PFSK-1 (cell line): ENCODE measurements at regions not wholly inside any gene's neighbourhood (a gene's known extent, or its start where the extent isn't known, plus 50 kb on each side); places are given as distances from the start of the nearest gene placed in this dataset.

Experiments used
- FOXP2 ChIP-seq: optimal IDR thresholded peaks from 2 replicates; pipeline ENCODE3; 2011; ENCODE audit warnings: borderline replicate concordance, control low read depth, inconsistent platforms; ENCODE audit not compliant: insufficient read depth; ENCODE audit errors: extremely low read length, extremely low read depth
- POLR2AphosphoS5 ChIP-seq: IDR thresholded peaks from 2 replicates; pipeline ENCODE4 v1.6.1; 2012; ENCODE audit warnings: low read depth, mild to moderate bottlenecking, control low read depth, low read length, moderate library complexity
- REST ChIP-seq, 2 experiments: IDR thresholded peaks; 2 replicates each; pipeline versions ENCODE4 v1.6.1 to v1.8.0; 2011 to 2012; ENCODE audit warnings: low read depth in 2 of 2, low read length in 2 of 2, control low read depth in 1 of 2, inconsistent platforms in 1 of 2, mild to moderate bottlenecking in 1 of 2, moderate library complexity in 1 of 2; ENCODE audit not compliant: insufficient read depth in 1 of 2
- SIN3A ChIP-seq: IDR thresholded peaks from 2 replicates; pipeline ENCODE4 v1.6.1; 2012; ENCODE audit warnings: mild to moderate bottlenecking, low read length, moderate library complexity, borderline replicate concordance; ENCODE audit not compliant: insufficient read depth
- TAF1 ChIP-seq: IDR thresholded peaks from 2 replicates; pipeline ENCODE4 v1.6.1; 2012; ENCODE audit warnings: low read length, control low read depth, borderline replicate concordance; ENCODE audit not compliant: insufficient read depth

GRCh38 chr1:185648858-185649589, 85.2 kb upstream of the HMCN1 start:
- TF ChIP-seq TAF1 (no peak), FOXP2 (no peak), POLR2AphosphoS5 (no peak), SIN3A (no peak), REST (IDR thresholded peaks at IDR 0.05; ENCODE audit: insufficient read depth in 1 of 2, low read depth in 2 of 2, low read length in 2 of 2) (no peak)

GRCh38 chr1:185646202-185646683, 87.9 kb upstream of the HMCN1 start:
- TF ChIP-seq SIN3A, result peak; percentile 84
- peak; percentile 42; the same call in 1 of the 2 replicates for TF ChIP-seq POLR2AphosphoS5
- TF ChIP-seq FOXP2, result no peak
- peak; percentile 53; the same call in 1 of the 2 replicates for TF ChIP-seq TAF1
- TF ChIP-seq REST (IDR thresholded peaks at IDR 0.05; ENCODE audit: insufficient read depth in 1 of 2, low read depth in 2 of 2, low read length in 2 of 2), result peak in 1 of 2 experiments; percentile 74; a peak in 2 of 4 replicates

- TF ChIP-seq FOXP2, result no peak
- no peak for TF ChIP-seq POLR2AphosphoS5
- no peak for TF ChIP-seq REST (IDR thresholded peaks at IDR 0.05; ENCODE audit: insufficient read depth in 1 of 2, low read depth in 2 of 2, low read length in 2 of 2)
- TF ChIP-seq TAF1, result no peak
- no peak for TF ChIP-seq SIN3A
Measured at GRCh38 chr1:185645686-185646085, 88.5 kb upstream of the HMCN1 start.

GRCh38 chr1:185645162-185645640, 89.0 kb upstream of the HMCN1 start:
- TF ChIP-seq REST (IDR thresholded peaks at IDR 0.05; ENCODE audit: insufficient read depth in 1 of 2, low read depth in 2 of 2, low read length in 2 of 2) (no peak), TAF1 (no peak), POLR2AphosphoS5 (no peak), SIN3A (no peak), FOXP2 (no peak)
